GM12878 (cell line): ENCODE measurements at regions not wholly inside any gene's neighbourhood (a gene's known extent, or its start where the extent isn't known, plus 50 kb on each side); places are given as distances from the start of the nearest gene placed in this dataset.

Experiments
- ASH2L ChIP-seq: fragments of 300-600, 200-600 bp; sonication (generic); IDR thresholded peaks from 2 replicates; pipeline ENCODE4 v1.6.1; 2017; ENCODE audit warnings: low read depth, mild to moderate bottlenecking, borderline replicate concordance
- CBX5 ChIP-seq: sonication (generic); IDR thresholded peaks from 2 replicates; pipeline ENCODE4 v1.6.1; 2016; ENCODE audit warnings: low read depth, moderate library complexity, mild to moderate bottlenecking, inconsistent platforms
- EGR1 ChIP-seq, 2 experiments: IDR thresholded peaks; 1 replicate in 1 of 2; 2 replicates in 1 of 2; pipeline ENCODE4 v1.6.1; 2011 to 2012; ENCODE audit warnings: low read depth in 2 of 2, low read length in 2 of 2, borderline replicate concordance in 1 of 2, mild to moderate bottlenecking in 1 of 2, moderate library complexity in 1 of 2
- HDAC2 ChIP-seq: fragments of 200-600 bp; sonication (generic); IDR thresholded peaks from 2 replicates; pipeline ENCODE4 v1.6.1; 2017
- IRF4 ChIP-seq: IDR thresholded peaks from 2 replicates; pipeline ENCODE4 v1.6.1; 2011; ENCODE audit warnings: low read depth, low read length
- KDM1A ChIP-seq: fragments of 200-600 bp; sonication (generic); IDR thresholded peaks from 2 replicates; pipeline ENCODE4 v1.6.1; 2016; ENCODE audit warnings: borderline replicate concordance
- LARP7 ChIP-seq: fragments of 450-650 bp; IDR thresholded peaks from 2 replicates; pipeline ENCODE4 v1.6.1; 2017; ENCODE audit warnings: mild to moderate bottlenecking
- MTA2 ChIP-seq: fragments of 450-650 bp; IDR thresholded peaks from 2 replicates; pipeline ENCODE4 v1.6.1; 2016; ENCODE audit warnings: low read depth, mild to moderate bottlenecking, moderate library complexity
- MYB ChIP-seq: fragments of 150-350 bp; IDR thresholded peaks from 2 replicates; pipeline ENCODE4 v1.6.1; 2014; ENCODE audit warnings: mild to moderate bottlenecking, low read depth, low read length, borderline replicate concordance
- NFXL1 ChIP-seq: fragments of 450-650 bp; IDR thresholded peaks from 2 replicates; pipeline ENCODE4 v1.6.1; 2017; ENCODE audit warnings: antibody characterized with exemption, mild to moderate bottlenecking, borderline replicate concordance
- NFYA ChIP-seq: IDR thresholded peaks from 2 replicates; pipeline ENCODE4 v1.6.1; 2011; ENCODE audit warnings: low read depth, mild to moderate bottlenecking, low read length, improper control_type of control experiment, borderline replicate concordance
- PML ChIP-seq: IDR thresholded peaks from 2 replicates; pipeline ENCODE4 v1.6.1; 2012; ENCODE audit warnings: low read length, inconsistent platforms
- POLR2A ChIP-seq: IDR thresholded peaks from 2 replicates; pipeline ENCODE4 v1.6.1; 2011; ENCODE audit warnings: low read depth, mild to moderate bottlenecking, low read length
- SMAD5 ChIP-seq: IDR thresholded peaks from 2 replicates; pipeline ENCODE4 v1.6.1; 2016; ENCODE audit warnings: antibody characterized with exemption, low read depth
- SREBF2 ChIP-seq: IDR thresholded peaks from 2 replicates; pipeline ENCODE4 v1.6.1; 2012; ENCODE audit warnings: mild to moderate bottlenecking, low read length
- SRF ChIP-seq, 2 experiments: IDR thresholded peaks; 2 replicates each; pipeline ENCODE4 v1.6.1; 2011; ENCODE audit warnings: low read depth in 2 of 2, low read length in 2 of 2, mild to moderate bottlenecking in 1 of 2, moderate library complexity in 1 of 2
- STAT1 ChIP-seq: fragments of 450-650 bp; conservative IDR thresholded peaks from 2 replicates; pipeline ENCODE4 v1.6.1; 2014; ENCODE audit warnings: antibody characterized with exemption, mild to moderate bottlenecking
- SUPT20H ChIP-seq: IDR thresholded peaks from 2 replicates; pipeline ENCODE4 v1.6.1; 2011; ENCODE audit warnings: low read depth, mild to moderate bottlenecking, low read length, moderate library complexity, borderline replicate concordance; ENCODE audit not compliant: control insufficient read depth
- SUZ12 ChIP-seq: fragments of 200-600 bp; sonication (generic); IDR thresholded peaks from one replicate; pipeline ENCODE4 v1.6.1; 2018; ENCODE audit warnings: antibody characterized with exemption, mild to moderate bottlenecking; ENCODE audit not compliant: unreplicated experiment
- TBL1XR1 ChIP-seq: IDR thresholded peaks from 2 replicates; pipeline ENCODE4 v1.6.1; 2012; ENCODE audit warnings: low read depth, low read length, improper control_type of control experiment
- WRNIP1 ChIP-seq: IDR thresholded peaks from 2 replicates; pipeline ENCODE4 v1.6.1; 2011; ENCODE audit warnings: low read depth, low read length, improper control_type of control experiment, borderline replicate concordance
- YY1 ChIP-seq: IDR thresholded peaks from 2 replicates; pipeline ENCODE4 v1.6.1; 2011; ENCODE audit warnings: low read depth, mild to moderate bottlenecking, low read length
- ZBED1 ChIP-seq: IDR thresholded peaks from 2 replicates; pipeline ENCODE4 v1.6.1; 2016; ENCODE audit warnings: borderline replicate concordance
- TF ChIP-seq, protein P1 (sequence below): fragments of 450-650 bp; formaldehyde crosslinking; IDR thresholded peaks from 2 replicates; pipeline ENCODE4 v1.4.0; 2022; ENCODE audit warnings: mild to moderate bottlenecking, moderate library complexity
- TF ChIP-seq, protein P2 (sequence below): IDR thresholded peaks from 2 replicates; pipeline ENCODE4 v1.6.1; 2011; ENCODE audit warnings: mild to moderate bottlenecking, low read depth, low read length, moderate library complexity; ENCODE audit not compliant: insufficient replicate concordance
- TF ChIP-seq, protein P3 (sequence below): fragments of 450-650 bp; IDR thresholded peaks from 2 replicates; pipeline ENCODE4 v1.6.1; 2017; ENCODE audit warnings: mild to moderate bottlenecking, moderate library complexity

DNA sequence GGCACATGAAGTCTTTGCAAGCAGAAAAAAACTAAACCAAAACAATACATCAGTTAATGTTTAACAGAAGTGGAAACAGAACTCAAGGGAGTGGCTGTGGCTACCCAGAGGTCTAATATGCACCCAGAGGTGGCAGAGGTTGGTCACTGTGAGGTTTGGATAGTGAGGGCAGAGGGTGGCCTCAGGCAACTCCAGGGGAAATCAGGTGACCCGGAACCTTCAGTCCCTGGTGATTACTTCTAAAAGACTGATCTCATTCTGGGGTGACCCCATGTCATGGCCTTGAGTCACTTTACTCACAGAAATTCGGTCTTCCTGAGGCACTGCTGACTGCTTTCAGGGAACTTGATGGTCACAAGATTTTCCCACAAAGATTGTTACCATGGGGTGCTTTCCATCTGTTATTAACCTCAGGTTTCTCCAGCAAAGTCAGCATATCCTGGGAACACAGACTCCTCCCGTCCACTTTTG lies 99.4 kb downstream of the TMEM17 start (continued):
- TF ChIP-seq MYB (no peak), POLR2A (no peak), ZBED1 (no peak), MTA2 (peak; percentile 58; the same call in 1 of the 2 replicates), SREBF2 (no peak), LARP7 (no peak), STAT1 (no peak), WRNIP1 (no peak), NFXL1 (no peak), SRF (IDR thresholded peaks at IDR 0.05; ENCODE audit: low read depth in 2 of 2, low read length in 2 of 2) (no peak), YY1 (no peak), TBL1XR1 (no peak), PML (no peak), ASH2L (no peak), HDAC2 (no peak), KDM1A (no peak), NFYA (no peak), IRF4 (no peak), SUPT20H (no peak), EGR1 (IDR thresholded peaks at IDR 0.05; ENCODE audit: borderline replicate concordance in 1 of 2, low read depth in 2 of 2, low read length in 2 of 2) (no peak), SUZ12 (no peak), CBX5 (no peak), SMAD5 (no peak)
- TF ChIP-seq, protein P1, sequence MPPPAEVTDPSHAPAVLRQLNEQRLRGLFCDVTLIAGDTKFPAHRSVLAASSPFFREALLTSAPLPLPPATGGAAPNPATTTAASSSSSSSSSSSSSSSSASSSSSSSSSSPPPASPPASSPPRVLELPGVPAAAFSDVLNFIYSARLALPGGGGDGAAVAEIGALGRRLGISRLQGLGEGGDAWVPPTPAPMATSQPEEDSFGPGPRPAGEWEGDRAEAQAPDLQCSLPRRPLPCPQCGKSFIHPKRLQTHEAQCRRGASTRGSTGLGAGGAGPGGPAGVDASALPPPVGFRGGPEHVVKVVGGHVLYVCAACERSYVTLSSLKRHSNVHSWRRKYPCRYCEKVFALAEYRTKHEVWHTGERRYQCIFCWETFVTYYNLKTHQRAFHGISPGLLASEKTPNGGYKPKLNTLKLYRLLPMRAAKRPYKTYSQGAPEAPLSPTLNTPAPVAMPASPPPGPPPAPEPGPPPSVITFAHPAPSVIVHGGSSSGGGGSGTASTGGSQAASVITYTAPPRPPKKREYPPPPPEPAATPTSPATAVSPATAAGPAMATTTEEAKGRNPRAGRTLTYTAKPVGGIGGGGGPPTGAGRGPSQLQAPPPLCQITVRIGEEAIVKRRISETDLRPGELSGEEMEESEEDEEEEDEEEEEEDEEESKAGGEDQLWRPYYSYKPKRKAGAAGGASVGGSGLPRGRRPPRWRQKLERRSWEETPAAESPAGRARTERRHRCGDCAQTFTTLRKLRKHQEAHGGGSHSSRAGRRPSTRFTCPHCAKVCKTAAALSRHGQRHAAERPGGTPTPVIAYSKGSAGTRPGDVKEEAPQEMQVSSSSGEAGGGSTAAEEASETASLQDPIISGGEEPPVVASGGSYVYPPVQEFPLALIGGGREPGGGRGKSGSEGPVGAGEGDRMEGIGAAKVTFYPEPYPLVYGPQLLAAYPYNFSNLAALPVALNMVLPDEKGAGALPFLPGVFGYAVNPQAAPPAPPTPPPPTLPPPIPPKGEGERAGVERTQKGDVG (CRISPR knock-in tag) = no peak
- TF ChIP-seq, protein P2, sequence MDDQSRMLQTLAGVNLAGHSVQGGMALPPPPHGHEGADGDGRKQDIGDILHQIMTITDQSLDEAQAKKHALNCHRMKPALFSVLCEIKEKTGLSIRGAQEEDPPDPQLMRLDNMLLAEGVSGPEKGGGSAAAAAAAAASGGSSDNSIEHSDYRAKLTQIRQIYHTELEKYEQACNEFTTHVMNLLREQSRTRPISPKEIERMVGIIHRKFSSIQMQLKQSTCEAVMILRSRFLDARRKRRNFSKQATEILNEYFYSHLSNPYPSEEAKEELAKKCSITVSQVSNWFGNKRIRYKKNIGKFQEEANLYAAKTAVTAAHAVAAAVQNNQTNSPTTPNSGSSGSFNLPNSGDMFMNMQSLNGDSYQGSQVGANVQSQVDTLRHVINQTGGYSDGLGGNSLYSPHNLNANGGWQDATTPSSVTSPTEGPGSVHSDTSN = no peak
- TF ChIP-seq, protein P3, sequence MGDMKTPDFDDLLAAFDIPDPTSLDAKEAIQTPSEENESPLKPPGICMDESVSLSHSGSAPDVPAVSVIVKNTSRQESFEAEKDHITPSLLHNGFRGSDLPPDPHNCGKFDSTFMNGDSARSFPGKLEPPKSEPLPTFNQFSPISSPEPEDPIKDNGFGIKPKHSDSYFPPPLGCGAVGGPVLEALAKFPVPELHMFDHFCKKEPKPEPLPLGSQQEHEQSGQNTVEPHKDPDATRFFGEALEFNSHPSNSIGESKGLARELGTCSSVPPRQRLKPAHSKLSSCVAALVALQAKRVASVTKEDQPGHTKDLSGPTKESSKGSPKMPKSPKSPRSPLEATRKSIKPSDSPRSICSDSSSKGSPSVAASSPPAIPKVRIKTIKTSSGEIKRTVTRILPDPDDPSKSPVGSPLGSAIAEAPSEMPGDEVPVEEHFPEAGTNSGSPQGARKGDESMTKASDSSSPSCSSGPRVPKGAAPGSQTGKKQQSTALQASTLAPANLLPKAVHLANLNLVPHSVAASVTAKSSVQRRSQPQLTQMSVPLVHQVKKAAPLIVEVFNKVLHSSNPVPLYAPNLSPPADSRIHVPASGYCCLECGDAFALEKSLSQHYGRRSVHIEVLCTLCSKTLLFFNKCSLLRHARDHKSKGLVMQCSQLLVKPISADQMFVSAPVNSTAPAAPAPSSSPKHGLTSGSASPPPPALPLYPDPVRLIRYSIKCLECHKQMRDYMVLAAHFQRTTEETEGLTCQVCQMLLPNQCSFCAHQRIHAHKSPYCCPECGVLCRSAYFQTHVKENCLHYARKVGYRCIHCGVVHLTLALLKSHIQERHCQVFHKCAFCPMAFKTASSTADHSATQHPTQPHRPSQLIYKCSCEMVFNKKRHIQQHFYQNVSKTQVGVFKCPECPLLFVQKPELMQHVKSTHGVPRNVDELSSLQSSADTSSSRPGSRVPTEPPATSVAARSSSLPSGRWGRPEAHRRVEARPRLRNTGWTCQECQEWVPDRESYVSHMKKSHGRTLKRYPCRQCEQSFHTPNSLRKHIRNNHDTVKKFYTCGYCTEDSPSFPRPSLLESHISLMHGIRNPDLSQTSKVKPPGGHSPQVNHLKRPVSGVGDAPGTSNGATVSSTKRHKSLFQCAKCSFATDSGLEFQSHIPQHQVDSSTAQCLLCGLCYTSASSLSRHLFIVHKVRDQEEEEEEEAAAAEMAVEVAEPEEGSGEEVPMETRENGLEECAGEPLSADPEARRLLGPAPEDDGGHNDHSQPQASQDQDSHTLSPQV = no peak
